ENCODE measurements at regions not wholly inside any gene's neighbourhood (a gene's known extent, or its start where the extent isn't known, plus 50 kb on each side); places are given as distances from the start of the nearest gene placed in this dataset.

DNA sequence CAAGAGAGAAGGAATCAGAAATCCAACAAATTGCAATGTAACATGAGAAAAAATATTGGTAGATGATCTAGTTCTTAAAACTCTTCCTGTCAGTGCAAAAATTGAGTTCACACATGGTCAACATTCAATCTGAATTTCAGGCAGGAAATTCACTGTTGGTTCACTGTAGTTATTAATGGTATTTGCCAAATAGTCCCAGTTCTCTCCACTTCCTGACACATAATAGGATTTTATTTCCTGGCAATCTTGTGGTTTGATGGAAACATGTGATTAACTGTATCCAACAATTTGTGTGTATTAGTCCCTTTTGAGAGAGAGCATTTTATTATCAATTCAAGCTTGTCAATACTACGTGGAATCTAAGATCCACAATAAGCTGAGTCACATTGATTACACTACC lies 1103.1 kb downstream of the ROBO2 start:
- intact Hi-C loops (cut with DNase I, micrococcal nuclease) = no loop called here
- H3K36me3 ChIP-seq (ENCODE audit: low read depth) = no peaks in the 10 kb centered on the region
- DNase-seq (no peak), ATAC-seq (no peak)
- peaks cover 12% of the 10 kb centered on the region for H3K9me3 ChIP-seq
- no peaks in the 10 kb centered on the region for H3K4me1 ChIP-seq (ENCODE audit: low read depth)
- TF ChIP-seq, protein P1, sequence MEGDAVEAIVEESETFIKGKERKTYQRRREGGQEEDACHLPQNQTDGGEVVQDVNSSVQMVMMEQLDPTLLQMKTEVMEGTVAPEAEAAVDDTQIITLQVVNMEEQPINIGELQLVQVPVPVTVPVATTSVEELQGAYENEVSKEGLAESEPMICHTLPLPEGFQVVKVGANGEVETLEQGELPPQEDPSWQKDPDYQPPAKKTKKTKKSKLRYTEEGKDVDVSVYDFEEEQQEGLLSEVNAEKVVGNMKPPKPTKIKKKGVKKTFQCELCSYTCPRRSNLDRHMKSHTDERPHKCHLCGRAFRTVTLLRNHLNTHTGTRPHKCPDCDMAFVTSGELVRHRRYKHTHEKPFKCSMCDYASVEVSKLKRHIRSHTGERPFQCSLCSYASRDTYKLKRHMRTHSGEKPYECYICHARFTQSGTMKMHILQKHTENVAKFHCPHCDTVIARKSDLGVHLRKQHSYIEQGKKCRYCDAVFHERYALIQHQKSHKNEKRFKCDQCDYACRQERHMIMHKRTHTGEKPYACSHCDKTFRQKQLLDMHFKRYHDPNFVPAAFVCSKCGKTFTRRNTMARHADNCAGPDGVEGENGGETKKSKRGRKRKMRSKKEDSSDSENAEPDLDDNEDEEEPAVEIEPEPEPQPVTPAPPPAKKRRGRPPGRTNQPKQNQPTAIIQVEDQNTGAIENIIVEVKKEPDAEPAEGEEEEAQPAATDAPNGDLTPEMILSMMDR (IDR thresholded peaks at IDR 0.05) = no peak
- H3K4me3 ChIP-seq = no peak overlapping the region

DNA sequence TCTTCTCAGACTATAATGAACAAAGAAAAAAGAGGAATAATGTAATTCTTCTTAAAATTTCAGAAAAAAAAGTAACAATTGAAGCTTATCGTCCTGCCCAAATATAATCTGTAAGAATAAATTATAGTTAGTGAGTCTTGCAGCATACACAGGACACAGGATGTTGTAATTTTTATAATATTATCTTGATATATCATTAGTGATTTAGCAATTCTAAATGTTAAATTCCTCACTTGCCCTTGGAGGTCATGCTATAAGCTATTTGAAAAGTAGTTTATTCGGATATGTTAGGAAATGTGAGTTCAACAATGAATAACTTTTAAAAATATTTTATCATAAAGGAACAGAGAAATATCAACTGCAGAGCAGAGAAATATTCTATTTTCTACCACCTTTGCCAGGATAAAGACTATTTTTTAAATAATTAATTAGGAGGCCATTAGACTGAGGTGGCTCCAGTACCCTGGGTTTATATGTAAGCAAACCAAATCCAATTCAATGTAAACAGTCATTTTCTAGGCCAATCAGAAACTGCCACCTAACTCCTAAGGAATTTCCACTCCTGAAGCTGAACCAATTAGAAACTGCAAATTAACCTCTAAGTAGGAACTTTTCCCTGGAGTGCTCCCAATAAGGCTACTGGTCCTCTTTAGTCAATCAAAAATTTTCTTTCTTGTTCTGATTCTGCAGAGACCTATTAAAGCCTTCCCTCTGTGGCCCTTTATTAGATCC lies 1109.3 kb downstream of the ROBO2 start:
- Histone ChIP-seq H3K36me3 (ENCODE audit: low read depth) (no peaks in the 10 kb centered on the region), H3K9me3 (peaks cover 9% of the 10 kb centered on the region), H3K4me3 (no peak overlapping the region), H3K4me1 (ENCODE audit: low read depth) (no peaks in the 10 kb centered on the region)
- ATAC-seq = no peak
- no peak for DNase-seq
- TF ChIP-seq, protein P1 (IDR thresholded peaks at IDR 0.05) = no peak
- intact Hi-C loops (cut with DNase I, micrococcal nuclease) = no loop called here

DNA sequence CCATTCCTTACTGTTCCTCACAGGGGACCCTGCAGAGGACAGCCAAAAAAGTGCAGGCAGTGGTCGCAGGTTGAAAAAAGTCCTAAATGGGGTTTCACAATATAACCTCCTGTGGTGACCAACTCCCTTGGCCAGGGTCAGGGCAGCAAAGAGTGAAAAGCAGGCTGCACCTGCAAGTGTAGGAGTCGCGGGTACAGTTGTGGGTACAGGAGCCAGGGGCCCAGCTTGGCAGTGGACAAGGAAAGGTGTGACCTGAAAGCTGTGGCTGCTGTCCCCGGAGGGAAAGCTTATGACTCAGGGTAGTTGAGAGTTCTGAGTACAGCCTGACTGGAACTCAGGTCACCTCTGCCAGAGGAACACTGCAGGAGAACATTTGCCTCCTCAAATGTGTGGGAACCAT lies 1114.1 kb downstream of the ROBO2 start:
- intact Hi-C loops (cut with DNase I, micrococcal nuclease) = no loop called here
- H3K36me3 ChIP-seq (ENCODE audit: low read depth) = no peaks in the 10 kb centered on the region
- no peaks in the 10 kb centered on the region for H3K4me1 ChIP-seq (ENCODE audit: low read depth)
- H3K9me3 ChIP-seq = no peaks in the 10 kb centered on the region
- H3K4me3 ChIP-seq = no peak overlapping the region
- TF ChIP-seq, protein P1 (IDR thresholded peaks at IDR 0.05) = no peak
- ATAC-seq (no peak), DNase-seq (no peak)

DNA sequence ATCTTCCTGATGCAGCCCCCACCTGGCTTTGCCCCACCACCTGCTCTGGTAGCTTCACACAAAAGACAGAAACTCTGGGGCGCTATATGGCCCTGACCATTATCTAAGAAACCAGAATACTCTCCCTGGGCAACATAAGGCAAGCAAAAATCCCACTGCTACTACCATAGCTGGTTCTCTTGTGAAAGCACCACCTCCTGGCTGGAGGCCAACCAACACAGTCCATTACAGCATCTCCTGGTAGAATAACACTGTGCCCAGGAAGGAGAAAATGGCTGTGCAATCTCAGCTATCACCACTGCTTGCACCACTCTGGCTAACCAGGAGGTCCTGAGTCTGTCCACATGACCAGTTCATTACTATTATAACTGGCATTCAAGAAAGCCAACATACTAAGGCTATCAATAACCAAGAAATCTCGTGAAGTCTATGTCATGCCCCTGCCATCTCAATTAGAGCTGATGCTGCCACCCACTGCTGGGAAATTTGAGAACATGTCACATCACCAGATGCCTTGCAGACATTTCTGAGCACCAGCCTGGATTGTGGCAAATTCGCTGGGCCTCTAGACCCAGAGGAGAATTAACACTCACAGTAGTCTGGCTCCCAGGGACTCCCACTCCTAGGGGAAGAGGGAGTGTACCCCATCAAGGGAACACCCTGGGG lies 1114.8 kb downstream of the ROBO2 start:
- ATAC-seq (no peak), DNase-seq (no peak)
- Histone ChIP-seq H3K4me1 (ENCODE audit: low read depth) (no peaks in the 10 kb centered on the region), H3K9me3 (no peaks in the 10 kb centered on the region), H3K36me3 (ENCODE audit: low read depth) (no peaks in the 10 kb centered on the region), H3K4me3 (no peak overlapping the region)
- intact Hi-C loops (cut with DNase I, micrococcal nuclease) = no loop called here
- TF ChIP-seq, protein P1 (IDR thresholded peaks at IDR 0.05) = no peak

DNA sequence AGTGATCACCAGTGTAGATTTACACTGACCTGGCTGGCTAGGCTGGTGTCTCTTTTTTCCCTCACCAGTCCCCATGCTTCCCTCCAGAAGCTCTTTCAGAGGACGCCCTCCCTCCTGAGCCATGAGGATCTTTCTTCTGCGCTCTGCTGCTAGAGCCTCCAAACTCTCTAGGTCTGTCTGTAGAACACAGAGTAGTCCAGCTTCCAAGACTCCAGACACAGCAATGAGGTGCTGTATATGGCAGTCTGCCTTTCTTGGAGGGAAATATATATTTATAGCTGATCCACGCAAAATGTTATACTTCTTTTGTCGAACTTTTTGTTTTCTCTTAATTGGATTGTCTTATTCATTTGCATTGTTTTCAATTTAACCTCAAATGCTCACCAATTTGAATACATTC lies 1121.8 kb downstream of the ROBO2 start:
- DNase-seq = no peak
- TF ChIP-seq, protein P1 (IDR thresholded peaks at IDR 0.05) = no peak
- H3K4me3 ChIP-seq = no peak overlapping the region
- no peaks in the 10 kb centered on the region for H3K36me3 ChIP-seq (ENCODE audit: low read depth)
- ATAC-seq = no peak
- intact Hi-C loops (cut with DNase I, micrococcal nuclease) = no loop called here
- no peaks in the 10 kb centered on the region for H3K9me3 ChIP-seq
- no peaks in the 10 kb centered on the region for H3K4me1 ChIP-seq (ENCODE audit: low read depth)

Data from mucosa of descending colon (tissue), 3 donors.